ENCODE measurements at regions not wholly inside any gene's neighbourhood (a gene's known extent, or its start where the extent isn't known, plus 50 kb on each side); places are given as distances from the start of the nearest gene placed in this dataset.

- no peak overlapping the region for H3K9ac ChIP-seq
- H3K27ac ChIP-seq = no peak overlapping the region
- TF ChIP-seq, protein P1, sequence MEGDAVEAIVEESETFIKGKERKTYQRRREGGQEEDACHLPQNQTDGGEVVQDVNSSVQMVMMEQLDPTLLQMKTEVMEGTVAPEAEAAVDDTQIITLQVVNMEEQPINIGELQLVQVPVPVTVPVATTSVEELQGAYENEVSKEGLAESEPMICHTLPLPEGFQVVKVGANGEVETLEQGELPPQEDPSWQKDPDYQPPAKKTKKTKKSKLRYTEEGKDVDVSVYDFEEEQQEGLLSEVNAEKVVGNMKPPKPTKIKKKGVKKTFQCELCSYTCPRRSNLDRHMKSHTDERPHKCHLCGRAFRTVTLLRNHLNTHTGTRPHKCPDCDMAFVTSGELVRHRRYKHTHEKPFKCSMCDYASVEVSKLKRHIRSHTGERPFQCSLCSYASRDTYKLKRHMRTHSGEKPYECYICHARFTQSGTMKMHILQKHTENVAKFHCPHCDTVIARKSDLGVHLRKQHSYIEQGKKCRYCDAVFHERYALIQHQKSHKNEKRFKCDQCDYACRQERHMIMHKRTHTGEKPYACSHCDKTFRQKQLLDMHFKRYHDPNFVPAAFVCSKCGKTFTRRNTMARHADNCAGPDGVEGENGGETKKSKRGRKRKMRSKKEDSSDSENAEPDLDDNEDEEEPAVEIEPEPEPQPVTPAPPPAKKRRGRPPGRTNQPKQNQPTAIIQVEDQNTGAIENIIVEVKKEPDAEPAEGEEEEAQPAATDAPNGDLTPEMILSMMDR (conservative IDR thresholded peaks at IDR 0.05; ENCODE audit: low read depth, low read length) = no peak
- no peaks in the 10 kb centered on the region for H3K36me3 ChIP-seq (ENCODE audit: insufficient read depth)
- no peaks in the 10 kb centered on the region for H3K4me1 ChIP-seq (ENCODE audit: low read depth, poor library complexity, severe bottlenecking)
- no peaks in the 10 kb centered on the region; the same call in 1 of the 2 replicates for H3K27me3 ChIP-seq (ENCODE audit: insufficient read depth, low read depth)
- no peak overlapping the region for H2AFZ ChIP-seq (ENCODE audit: low read depth)
- H3K4me3 ChIP-seq (IDR thresholded peaks at IDR 0.05; ENCODE audit: insufficient read depth, low read depth, low read length) = no peak overlapping the region
- H3K79me2 ChIP-seq (ENCODE audit: insufficient read depth, low read depth) = no peaks in the 10 kb centered on the region
- no peak overlapping the region for H3K4me2 ChIP-seq
- no peaks in the 10 kb centered on the region for H4K20me1 ChIP-seq (ENCODE audit: insufficient read depth)
These were observed 193.9 kb downstream of the PHETA1 start for GRCh38 chr12:111174961-111175345.

- Histone ChIP-seq H3K79me2 (ENCODE audit: insufficient read depth, low read depth) (no peaks in the 10 kb centered on the region), H3K4me3 (IDR thresholded peaks at IDR 0.05; ENCODE audit: insufficient read depth, low read depth, low read length) (no peak overlapping the region), H3K4me1 (ENCODE audit: low read depth, poor library complexity, severe bottlenecking) (no peaks in the 10 kb centered on the region), H3K27ac (no peak overlapping the region), H3K36me3 (ENCODE audit: insufficient read depth) (no peaks in the 10 kb centered on the region), H2AFZ (ENCODE audit: low read depth) (no peak overlapping the region), H4K20me1 (ENCODE audit: insufficient read depth) (no peaks in the 10 kb centered on the region), H3K4me2 (no peak overlapping the region), H3K27me3 (ENCODE audit: insufficient read depth, low read depth) (no peaks in the 10 kb centered on the region; the same call in 1 of the 2 replicates), H3K9ac (no peak overlapping the region)
- TF ChIP-seq, protein P1 (conservative IDR thresholded peaks at IDR 0.05; ENCODE audit: low read depth, low read length) = no peak
These were observed 194.5 kb downstream of the PHETA1 start for GRCh38 chr12:111174251-111174960.

GRCh38 chr12:111173836-111174235 lies 195.1 kb downstream of the PHETA1 start:
- H3K9ac ChIP-seq = no peak overlapping the region
- H3K79me2 ChIP-seq (ENCODE audit: insufficient read depth, low read depth) = no peaks in the 10 kb centered on the region
- TF ChIP-seq, protein P1 (conservative IDR thresholded peaks at IDR 0.05; ENCODE audit: low read depth, low read length) = no peak
- no peak overlapping the region for H3K4me3 ChIP-seq (IDR thresholded peaks at IDR 0.05; ENCODE audit: insufficient read depth, low read depth, low read length)
- H4K20me1 ChIP-seq (ENCODE audit: insufficient read depth) = no peaks in the 10 kb centered on the region
- no peaks in the 10 kb centered on the region for H3K4me1 ChIP-seq (ENCODE audit: low read depth, poor library complexity, severe bottlenecking)
- no peak overlapping the region for H3K4me2 ChIP-seq
- H3K27ac ChIP-seq = no peak overlapping the region
- no peaks in the 10 kb centered on the region; the same call in 1 of the 2 replicates for H3K27me3 ChIP-seq (ENCODE audit: insufficient read depth, low read depth)
- H3K36me3 ChIP-seq (ENCODE audit: insufficient read depth) = no peaks in the 10 kb centered on the region
- no peak overlapping the region for H2AFZ ChIP-seq (ENCODE audit: low read depth)

DNA sequence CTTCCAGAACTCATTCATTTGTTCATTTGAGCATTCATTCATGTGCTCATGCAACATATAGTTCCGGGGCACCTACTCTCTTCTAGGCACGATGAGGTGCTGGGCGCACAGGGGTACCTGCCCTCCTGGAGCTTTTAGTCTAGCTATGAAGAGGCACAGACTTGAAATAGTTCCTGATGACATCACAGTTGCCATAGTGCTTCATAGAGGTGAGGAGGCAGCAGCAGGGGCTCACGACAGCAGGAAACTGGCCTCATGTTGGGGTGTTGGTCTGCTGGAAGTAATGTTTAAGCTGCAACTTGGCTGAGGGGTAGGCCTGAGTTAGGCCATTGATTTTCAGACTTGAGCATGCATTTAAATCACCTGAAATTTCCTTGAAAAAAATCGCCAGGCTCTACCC lies 195.5 kb downstream of the PHETA1 start:
- H2AFZ ChIP-seq (ENCODE audit: low read depth) = no peak overlapping the region

More for the DNA sequence above, 195.5 kb downstream of the PHETA1 start:
- H3K4me1 ChIP-seq (ENCODE audit: low read depth, poor library complexity, severe bottlenecking) = no peaks in the 10 kb centered on the region
- H3K79me2 ChIP-seq (ENCODE audit: insufficient read depth, low read depth) = no peaks in the 10 kb centered on the region
- H4K20me1 ChIP-seq (ENCODE audit: insufficient read depth) = no peaks in the 10 kb centered on the region
- no peaks in the 10 kb centered on the region; the same call in 1 of the 2 replicates for H3K27me3 ChIP-seq (ENCODE audit: insufficient read depth, low read depth)
- H3K9ac ChIP-seq = no peak overlapping the region
- no peak overlapping the region for H3K4me3 ChIP-seq (IDR thresholded peaks at IDR 0.05; ENCODE audit: insufficient read depth, low read depth, low read length)
- no peak overlapping the region for H3K27ac ChIP-seq
- no peaks in the 10 kb centered on the region for H3K36me3 ChIP-seq (ENCODE audit: insufficient read depth)
- no peak overlapping the region for H3K4me2 ChIP-seq
- TF ChIP-seq, protein P1 (conservative IDR thresholded peaks at IDR 0.05; ENCODE audit: low read depth, low read length) = no peak
